HEK293 (cell line): ENCODE measurements at regions not wholly inside any gene's neighbourhood (a gene's known extent, or its start where the extent isn't known, plus 50 kb on each side); places are given as distances from the start of the nearest gene placed in this dataset.

ENCODE experiments used
- CTCF ChIA-PET: fragments of 350-600 bp; formaldehyde crosslinking; extraction: SDS; loops from one replicate; lab custom pipeline; 2021; ENCODE audit warnings: antibody characterized with exemption; lab: Yijun Ruan, JAX
- POLR2A ChIA-PET: fragments of 300-600 bp; formaldehyde crosslinking; extraction: SDS; loops from one replicate; lab custom pipeline; 2020; ENCODE audit warnings: antibody characterized with exemption, inconsistent platforms; lab: Yijun Ruan, JAX
- H3K27ac ChIP-seq: fragments of 200-500 bp; sonication (Bioruptor generic); 2 replicates; pipeline ENCODE4 v1.5.1; 2014; ENCODE audit warnings: low read depth, low read length, control low read depth, inconsistent platforms; ENCODE audit errors: extremely low read depth
- H3K36me3 ChIP-seq, 2 experiments: fragments of 200-500 bp in 1 of 2; sonication (Bioruptor generic) in 1 of 2; 1 replicate in 1 of 2; 2 replicates in 1 of 2; pipeline ENCODE4 v1.5.1; 2014 to 2017; ENCODE audit warnings: inconsistent platforms in 2 of 2, low read length in 2 of 2; ENCODE audit not compliant: control insufficient read depth in 2 of 2, insufficient read depth in 1 of 2
- H3K4me1 ChIP-seq: fragments of 200-500 bp; sonication (Bioruptor generic); 2 replicates; pipeline ENCODE4 v1.5.1; 2014; ENCODE audit warnings: mild to moderate bottlenecking, low read length, inconsistent platforms; ENCODE audit not compliant: control insufficient read depth, insufficient read depth
- H3K4me3 ChIP-seq: 2 replicates; pipeline ENCODE4 v1.5.1; 2011; ENCODE audit warnings: low read depth, mild to moderate bottlenecking, control low read depth, low read length, moderate library complexity
- H3K9me3 ChIP-seq: fragments of 200-500 bp; sonication (Bioruptor generic); 2 replicates; pipeline ENCODE4 v1.5.1; 2014; ENCODE audit warnings: low read depth, low read length, inconsistent platforms; ENCODE audit not compliant: control insufficient read depth, insufficient read depth
- HOXA7 ChIP-seq: sonication (generic); formaldehyde crosslinking; IDR thresholded peaks from 2 replicates; pipeline ENCODE4 v1.8.1; 2022; ENCODE audit warnings: missing genetic modification reagents, borderline replicate concordance
- PRDM6 ChIP-seq: fragments of 450-650 bp; formaldehyde crosslinking; IDR thresholded peaks from 2 replicates; pipeline ENCODE4 v1.5.1; 2017; ENCODE audit warnings: missing biosample characterization, missing genetic modification characterization
- REST ChIP-seq: fragments of 450-650 bp; formaldehyde crosslinking; IDR thresholded peaks from 2 replicates; pipeline ENCODE4 v1.5.1; 2016; ENCODE audit warnings: missing biosample characterization, missing genetic modification characterization
- SALL2 ChIP-seq: fragments of 450-650 bp; formaldehyde crosslinking; IDR thresholded peaks from 2 replicates; pipeline ENCODE4 v1.5.0; 2017; ENCODE audit warnings: missing biosample characterization, mild to moderate bottlenecking, missing genetic modification characterization, borderline replicate concordance
- ZBTB21 ChIP-seq: fragments of 450-650 bp; formaldehyde crosslinking; IDR thresholded peaks from 2 replicates; pipeline ENCODE4 v1.5.1; 2017; ENCODE audit warnings: missing biosample characterization, missing genetic modification characterization
- ZNF114 ChIP-seq: fragments of 450-650 bp; formaldehyde crosslinking; IDR thresholded peaks from 2 replicates; pipeline ENCODE4 v1.5.0; 2017; ENCODE audit warnings: missing biosample characterization, missing genetic modification characterization
- ZNF23 ChIP-seq: fragments of 450-650 bp; formaldehyde crosslinking; IDR thresholded peaks from 2 replicates; pipeline ENCODE4 v1.5.1; 2016; ENCODE audit warnings: missing biosample characterization, missing genetic modification characterization, borderline replicate concordance
- ZNF248 ChIP-seq: fragments of 450-650 bp; formaldehyde crosslinking; IDR thresholded peaks from 2 replicates; pipeline ENCODE4 v1.5.1; 2017; ENCODE audit warnings: missing biosample characterization, missing genetic modification characterization
- ZNF266 ChIP-seq: fragments of 450-650 bp; formaldehyde crosslinking; IDR thresholded peaks from 2 replicates; pipeline ENCODE4 v1.5.1; 2016; ENCODE audit warnings: missing biosample characterization, missing genetic modification characterization, low read depth
- ZNF335 ChIP-seq: fragments of 450-650 bp; formaldehyde crosslinking; conservative IDR thresholded peaks from 2 replicates; pipeline ENCODE4 v1.5.1; 2016; ENCODE audit warnings: missing biosample characterization, missing genetic modification characterization
- ZNF404 ChIP-seq: fragments of 450-650 bp; formaldehyde crosslinking; IDR thresholded peaks from 2 replicates; pipeline ENCODE4 v1.5.1; 2017; ENCODE audit warnings: missing biosample characterization, missing genetic modification characterization
- ZNF585B ChIP-seq: fragments of 450-650 bp; formaldehyde crosslinking; IDR thresholded peaks from 2 replicates; pipeline ENCODE4 v1.5.1; 2016; ENCODE audit warnings: missing biosample characterization, missing genetic modification characterization
- ZNF596 ChIP-seq: fragments of 450-650 bp; IDR thresholded peaks from 2 replicates; pipeline ENCODE4 v1.5.0; 2018; ENCODE audit warnings: missing biosample characterization, mild to moderate bottlenecking, missing genetic modification characterization, moderate library complexity
- ZNF654 ChIP-seq: fragments of 450-650 bp; formaldehyde crosslinking; IDR thresholded peaks from 2 replicates; pipeline ENCODE4 v1.5.1; 2016; ENCODE audit warnings: low read depth, missing biosample characterization, missing genetic modification characterization
- ZNF670 ChIP-seq: fragments of 450-650 bp; formaldehyde crosslinking; IDR thresholded peaks from 2 replicates; pipeline ENCODE4 v1.5.1; 2016; ENCODE audit warnings: missing biosample characterization, missing genetic modification characterization, low read depth
- ZNF785 ChIP-seq: fragments of 450-650 bp; formaldehyde crosslinking; IDR thresholded peaks from 2 replicates; pipeline ENCODE4 v1.5.1; 2016; ENCODE audit warnings: missing biosample characterization, missing genetic modification characterization
- ZNF792 ChIP-seq: fragments of 450-650 bp; formaldehyde crosslinking; IDR thresholded peaks from 2 replicates; pipeline ENCODE4 v1.5.1; 2016; ENCODE audit warnings: missing biosample characterization, missing genetic modification characterization
- TF ChIP-seq, protein P1 (sequence below): fragments of 450-650 bp; formaldehyde crosslinking; IDR thresholded peaks from 2 replicates; pipeline ENCODE4 v1.5.1; 2016; ENCODE audit warnings: missing biosample characterization, missing genetic modification characterization
- TF ChIP-seq, protein P2 (sequence below): fragments of 450-650 bp; formaldehyde crosslinking; IDR thresholded peaks from 2 replicates; pipeline ENCODE4 v1.5.1; 2016; ENCODE audit warnings: missing biosample characterization, missing genetic modification characterization
- TF ChIP-seq, protein P3 (sequence below): fragments of 450-650 bp; formaldehyde crosslinking; IDR thresholded peaks from 2 replicates; pipeline ENCODE4 v1.5.1; 2016; ENCODE audit warnings: missing biosample characterization, missing genetic modification characterization

- POLR2A ChIA-PET: no interaction called here
- H3K9me3 ChIP-seq: no peaks in the 10 kb centered on the region
- no peaks in the 10 kb centered on the region for H3K4me1 ChIP-seq
- no peak overlapping the region for H3K27ac ChIP-seq
- H3K4me3 ChIP-seq: peak overlapping the region; percentile 61
- CTCF ChIA-PET: no interaction called here
- no peaks in the 10 kb centered on the region for H3K36me3 ChIP-seq
- TF ChIP-seq ZNF114 (tag by site-specific recombination) (no peak), PRDM6 (tag by site-specific recombination) (no peak), ZNF670 (no peak), ZNF248 (tag by site-specific recombination) (no peak), ZNF23 (tag by site-specific recombination) (no peak), ZNF654 (tag by site-specific recombination) (no peak), SALL2 (tag by site-specific recombination) (no peak), ZNF596 (tag by site-specific recombination) (no peak), ZNF266 (tag by site-specific recombination) (no peak), REST (tag by site-specific recombination) (no peak), ZBTB21 (tag by site-specific recombination) (no peak), ZNF785 (tag by site-specific recombination) (no peak)
- TF ChIP-seq, protein P1, sequence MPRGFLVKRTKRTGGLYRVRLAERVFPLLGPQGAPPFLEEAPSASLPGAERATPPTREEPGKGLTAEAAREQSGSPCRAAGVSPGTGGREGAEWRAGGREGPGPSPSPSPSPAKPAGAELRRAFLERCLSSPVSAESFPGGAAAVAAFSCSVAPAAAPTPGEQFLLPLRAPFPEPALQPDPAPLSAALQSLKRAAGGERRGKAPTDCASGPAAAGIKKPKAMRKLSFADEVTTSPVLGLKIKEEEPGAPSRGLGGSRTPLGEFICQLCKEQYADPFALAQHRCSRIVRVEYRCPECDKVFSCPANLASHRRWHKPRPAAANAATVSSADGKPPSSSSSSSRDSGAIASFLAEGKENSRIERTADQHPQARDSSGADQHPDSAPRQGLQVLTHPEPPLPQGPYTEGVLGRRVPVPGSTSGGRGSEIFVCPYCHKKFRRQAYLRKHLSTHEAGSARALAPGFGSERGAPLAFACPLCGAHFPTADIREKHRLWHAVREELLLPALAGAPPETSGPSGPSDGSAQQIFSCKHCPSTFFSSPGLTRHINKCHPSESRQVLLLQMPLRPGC (tag by site-specific recombination): no peak
These were observed 1503.7 kb downstream of the CDH11 start for GRCh38 chr16:63617990-63618763.

DNA sequence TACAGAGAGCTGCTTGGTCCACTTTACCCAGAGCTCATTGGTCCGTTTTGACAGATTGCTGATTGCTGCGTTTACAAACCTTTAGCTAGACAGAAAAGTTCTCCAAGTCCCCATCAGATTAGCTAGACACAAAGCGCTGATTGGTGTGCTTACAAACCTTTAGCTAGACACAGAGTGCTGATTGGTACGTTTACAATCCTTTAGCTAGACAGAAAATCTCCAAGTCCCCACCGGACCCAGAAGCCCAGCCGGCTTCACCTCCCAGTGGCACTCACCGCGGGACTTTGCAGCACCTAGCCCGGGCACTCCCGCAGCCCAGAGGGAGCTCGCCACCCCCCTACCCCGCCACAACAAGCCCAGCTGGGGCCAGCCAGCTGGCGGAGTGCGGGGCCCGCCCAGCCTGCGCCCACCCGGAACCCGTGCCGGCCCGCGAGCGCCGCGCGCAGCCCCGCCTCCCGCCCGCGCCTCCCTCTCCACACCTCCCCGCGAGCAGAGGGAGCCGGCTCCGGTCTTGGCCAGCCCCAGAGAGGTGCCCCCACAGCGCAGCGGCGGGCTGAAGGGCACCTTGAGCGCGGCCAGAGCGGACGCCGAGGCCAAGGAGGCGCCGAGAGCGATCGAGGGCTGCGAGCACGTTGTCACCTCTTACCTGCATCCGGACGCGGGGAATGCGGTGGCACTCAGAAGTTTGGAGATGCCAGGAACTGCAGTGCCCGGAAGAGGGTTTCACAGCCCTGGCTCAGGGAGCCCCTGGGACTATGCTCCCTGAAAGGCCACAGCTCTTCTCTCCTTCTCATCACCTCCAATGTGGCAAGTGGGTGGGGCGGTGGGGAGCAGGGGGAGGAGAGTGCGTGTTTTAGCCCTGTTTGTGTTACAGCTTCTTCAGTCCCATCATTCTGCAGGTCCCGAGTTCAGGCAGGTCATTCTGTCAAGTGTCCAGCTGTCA lies 1504.5 kb downstream of the CDH11 start:
- H3K9me3 ChIP-seq: no peaks in the 10 kb centered on the region
- no peaks in the 10 kb centered on the region for H3K4me1 ChIP-seq
- no peak overlapping the region for H3K27ac ChIP-seq
- peak overlapping the region; percentile 61 for H3K4me3 ChIP-seq
- ChIA-PET CTCF (no interaction called here), POLR2A (no interaction called here)
- H3K36me3 ChIP-seq: no peaks in the 10 kb centered on the region
- TF ChIP-seq ZNF792 (no peak), ZNF404 (tag by site-specific recombination) (no peak), HOXA7 (CRISPR knock-in tag) (no peak), ZNF335 (no peak), ZNF585B (tag by site-specific recombination) (no peak)
- TF ChIP-seq, protein P2, sequence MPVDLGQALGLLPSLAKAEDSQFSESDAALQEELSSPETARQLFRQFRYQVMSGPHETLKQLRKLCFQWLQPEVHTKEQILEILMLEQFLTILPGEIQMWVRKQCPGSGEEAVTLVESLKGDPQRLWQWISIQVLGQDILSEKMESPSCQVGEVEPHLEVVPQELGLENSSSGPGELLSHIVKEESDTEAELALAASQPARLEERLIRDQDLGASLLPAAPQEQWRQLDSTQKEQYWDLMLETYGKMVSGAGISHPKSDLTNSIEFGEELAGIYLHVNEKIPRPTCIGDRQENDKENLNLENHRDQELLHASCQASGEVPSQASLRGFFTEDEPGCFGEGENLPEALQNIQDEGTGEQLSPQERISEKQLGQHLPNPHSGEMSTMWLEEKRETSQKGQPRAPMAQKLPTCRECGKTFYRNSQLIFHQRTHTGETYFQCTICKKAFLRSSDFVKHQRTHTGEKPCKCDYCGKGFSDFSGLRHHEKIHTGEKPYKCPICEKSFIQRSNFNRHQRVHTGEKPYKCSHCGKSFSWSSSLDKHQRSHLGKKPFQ (tag by site-specific recombination): no peak
- TF ChIP-seq, protein P3, sequence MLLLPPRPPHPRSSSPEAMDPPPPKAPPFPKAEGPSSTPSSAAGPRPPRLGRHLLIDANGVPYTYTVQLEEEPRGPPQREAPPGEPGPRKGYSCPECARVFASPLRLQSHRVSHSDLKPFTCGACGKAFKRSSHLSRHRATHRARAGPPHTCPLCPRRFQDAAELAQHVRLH (tag by site-specific recombination): no peak
